HG02973 (cell line): ENCODE measurements at regions not wholly inside any gene's neighbourhood (a gene's known extent, or its start where the extent isn't known, plus 50 kb on each side); places are given as distances from the start of the nearest gene placed in this dataset.

Experiments used
- ATAC-seq: cut with Tn5 transposase; IDR thresholded peaks from one replicate; pipeline ENCODE4 v1.9.1; 2021; ENCODE audit warnings: moderate library complexity; ENCODE audit not compliant: unreplicated experiment

DNA sequence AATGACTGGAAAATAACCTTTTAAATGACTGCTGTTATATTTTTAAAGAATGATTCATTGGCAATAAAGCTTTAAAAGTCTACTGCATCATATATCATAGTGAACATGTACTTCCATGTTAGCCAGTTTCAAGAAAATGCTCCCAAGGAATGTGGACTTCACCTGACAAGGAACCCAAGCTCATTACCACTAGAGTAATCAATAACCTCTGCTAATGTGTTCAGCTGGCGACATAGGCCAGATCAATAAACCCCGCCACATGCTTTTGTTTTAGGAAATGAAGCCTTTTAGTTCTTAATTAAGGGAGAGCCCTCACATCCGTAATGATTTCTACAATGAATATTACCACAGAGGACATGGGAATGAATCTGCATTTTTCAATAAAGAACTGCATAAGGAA lies 1219.9 kb upstream of the CNTN5 start:
- ATAC-seq = no peak

DNA sequence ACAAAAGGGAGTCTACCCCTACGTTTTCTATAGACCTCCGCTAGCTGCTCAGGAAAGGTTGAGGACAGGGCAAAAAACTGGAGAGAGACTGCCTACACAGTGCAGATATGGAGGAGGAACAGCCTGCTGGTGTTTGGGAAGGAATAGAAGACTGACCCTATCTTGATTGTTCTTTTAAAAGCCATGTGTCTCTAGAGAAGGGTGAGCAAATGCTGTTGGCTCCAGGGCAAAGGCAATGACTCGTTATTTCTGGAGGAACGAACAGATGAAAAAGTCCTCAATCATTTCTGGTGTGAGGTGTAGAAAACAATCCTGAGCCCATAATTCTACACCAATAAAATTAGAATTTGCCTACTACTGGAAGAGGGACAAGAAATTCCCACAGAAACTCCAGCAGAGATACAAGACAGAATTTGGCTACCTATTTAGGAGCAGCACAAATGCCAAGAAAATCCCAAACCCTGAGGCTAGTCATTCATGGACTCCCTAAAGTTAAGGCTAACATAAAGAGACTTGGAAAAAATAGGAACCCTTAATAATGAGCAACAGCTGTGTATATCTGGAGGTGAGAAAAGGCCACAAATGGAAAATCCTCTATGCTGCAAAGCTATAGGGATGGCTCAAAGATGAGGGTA lies 1206.3 kb upstream of the CNTN5 start:
- no peak for ATAC-seq

- ATAC-seq = no peak
Measured at GRCh38 chr11:97815667-97816066, 1205.1 kb upstream of the CNTN5 start.

DNA sequence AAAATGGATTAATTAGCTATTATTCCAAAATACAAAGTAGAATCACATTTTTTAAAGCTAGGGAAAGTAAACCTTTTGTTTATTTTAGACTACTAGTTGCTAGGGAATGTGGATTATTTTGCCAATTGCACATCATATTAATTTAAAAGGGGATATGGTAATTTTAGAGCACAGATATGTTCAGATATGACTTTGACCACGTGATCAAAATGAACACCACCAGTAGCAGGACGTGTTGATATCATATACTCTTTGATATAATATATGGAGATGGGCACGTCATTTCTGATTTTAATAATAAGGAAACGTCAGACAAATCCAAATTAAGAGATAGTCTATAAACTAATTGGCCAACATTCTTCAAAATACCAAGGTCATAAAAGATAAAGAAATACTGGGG lies 1188.3 kb upstream of the CNTN5 start:
- ATAC-seq = no peak

DNA sequence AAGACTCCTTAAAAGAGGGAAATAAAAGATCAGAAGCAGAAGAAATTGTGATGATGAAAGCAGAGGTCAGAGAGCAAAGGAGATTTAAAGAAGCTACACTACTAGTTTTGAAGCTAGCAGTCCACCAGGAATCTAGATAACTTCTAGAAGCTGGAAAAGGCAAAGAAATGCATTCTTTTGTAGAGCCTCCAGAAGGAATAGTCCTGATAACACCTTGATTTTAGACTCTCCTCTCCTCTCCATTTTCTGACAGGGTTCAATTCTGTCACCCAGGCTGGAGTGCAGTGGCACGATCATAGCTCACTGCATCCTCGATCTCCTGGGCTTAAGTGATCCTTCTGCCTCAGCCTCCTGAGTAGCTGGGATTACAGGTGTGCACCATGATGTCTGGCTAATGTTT lies 1187.3 kb upstream of the CNTN5 start:
- ATAC-seq = no peak

DNA sequence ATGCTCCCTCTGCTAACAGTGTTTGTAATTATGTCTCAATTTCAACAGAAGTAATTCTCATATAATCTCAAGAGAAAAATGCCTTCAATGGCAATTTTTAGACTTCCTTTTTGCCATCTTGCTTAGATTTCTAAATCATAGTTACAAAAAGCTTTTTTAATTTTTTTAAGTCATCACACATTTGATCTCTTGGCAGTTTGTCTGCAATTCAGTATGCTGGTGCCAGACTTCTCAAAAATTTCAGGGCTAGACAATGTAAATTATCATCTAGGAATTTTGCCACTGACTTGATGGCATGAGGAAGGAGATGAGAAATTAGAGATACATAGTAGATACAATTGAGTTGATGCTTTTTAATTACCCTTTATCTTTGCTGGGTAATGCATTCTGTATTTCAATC lies 1176.7 kb upstream of the CNTN5 start:
- ATAC-seq = no peak

- no peak for ATAC-seq
Measured at GRCh38 chr11:97847730-97848129, 1173.0 kb upstream of the CNTN5 start.

DNA sequence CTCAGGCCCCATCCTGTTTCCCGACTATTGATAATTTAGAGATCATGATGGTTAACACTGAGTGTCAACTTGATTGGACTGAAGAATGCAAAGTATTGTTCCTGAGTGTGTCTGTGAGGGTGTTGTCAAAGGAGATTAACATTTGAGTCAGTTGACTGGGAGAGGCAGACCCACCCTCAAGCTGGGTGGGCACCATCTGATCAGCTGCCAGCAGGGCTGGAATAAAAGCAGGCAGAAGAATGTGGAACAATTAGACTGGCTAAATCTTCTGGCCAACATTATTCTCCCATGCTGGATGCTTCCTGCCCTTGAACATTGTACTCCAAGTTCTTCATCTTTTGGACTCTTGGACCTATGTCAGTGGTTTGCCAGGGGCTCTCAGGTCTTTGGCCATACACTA lies 1170.0 kb upstream of the CNTN5 start:
- ATAC-seq = no peak

DNA sequence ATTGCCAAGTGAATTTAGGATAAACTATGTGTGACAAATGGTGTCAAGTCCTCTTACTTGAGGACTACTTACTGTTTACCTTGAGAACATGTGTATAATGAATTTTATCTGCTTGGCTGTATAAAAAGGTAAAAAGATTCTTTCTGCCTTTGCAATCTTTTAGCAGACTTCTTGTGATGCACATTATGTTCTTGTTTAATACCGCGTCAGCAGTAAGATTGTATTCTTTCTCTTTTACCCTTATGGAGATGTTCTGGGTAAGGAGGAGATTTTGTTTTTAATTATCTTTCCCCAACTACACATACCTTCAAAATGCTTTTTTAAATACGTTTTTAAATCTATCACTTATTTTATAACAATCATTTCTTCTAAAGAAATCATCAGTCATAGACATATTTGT lies 1166.4 kb upstream of the CNTN5 start:
- ATAC-seq = no peak

DNA sequence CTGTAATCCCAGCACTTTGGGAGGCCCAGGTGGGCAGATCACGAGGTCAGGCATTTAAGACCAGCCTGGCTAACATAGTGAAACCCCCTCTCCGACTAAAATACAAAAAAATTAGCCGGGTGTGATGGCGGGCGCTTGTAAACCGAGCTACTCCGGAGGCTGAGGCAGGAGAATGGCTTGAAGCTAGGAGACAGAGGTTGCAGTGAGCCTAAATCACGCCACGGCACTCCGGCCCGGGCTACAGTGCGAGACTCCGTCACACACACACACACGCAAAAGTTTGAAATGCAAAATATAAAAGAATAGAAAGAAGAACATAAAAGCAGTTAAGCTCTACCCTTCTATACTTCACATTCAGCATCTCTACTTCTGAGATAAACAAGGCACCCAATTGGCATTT lies 1165.9 kb upstream of the CNTN5 start:
- ATAC-seq = no peak

DNA sequence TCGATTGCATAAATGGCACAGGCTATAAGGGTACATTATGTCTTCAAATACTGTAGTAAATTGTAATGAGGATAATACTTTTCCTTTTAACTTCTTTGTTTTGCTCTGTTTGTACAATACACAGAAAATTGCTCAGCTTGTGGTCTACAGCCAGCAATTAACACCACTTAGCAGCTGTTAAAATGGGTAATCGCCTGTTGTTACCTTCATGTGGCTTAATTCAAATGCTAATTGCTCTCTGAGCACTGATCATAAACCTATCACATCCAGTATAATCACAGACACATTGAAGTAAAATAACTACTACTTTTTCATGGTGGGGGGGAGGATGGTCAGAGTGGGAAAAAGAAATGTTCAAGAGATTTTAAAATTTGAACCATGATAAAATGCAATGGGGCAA lies 1164.1 kb upstream of the CNTN5 start:
- no peak for ATAC-seq

DNA sequence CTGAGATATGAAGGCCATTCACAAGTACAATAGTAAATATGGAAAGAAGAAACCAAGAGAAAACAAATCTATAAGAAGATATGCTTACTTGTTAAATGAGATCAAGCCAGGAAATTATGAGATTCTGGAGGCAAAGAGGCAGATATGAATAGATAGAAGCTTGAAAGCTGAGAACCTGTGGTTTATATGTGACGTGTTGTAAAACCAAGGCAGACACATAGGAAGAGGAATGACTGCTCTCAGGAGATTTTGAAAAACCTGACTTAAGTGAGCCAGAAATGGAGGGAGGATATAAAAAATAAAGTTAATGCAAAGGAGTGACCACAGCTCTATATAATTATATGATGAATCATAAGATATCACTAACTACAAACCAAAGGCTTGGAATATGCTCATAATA lies 1160.5 kb upstream of the CNTN5 start:
- ATAC-seq = no peak

DNA sequence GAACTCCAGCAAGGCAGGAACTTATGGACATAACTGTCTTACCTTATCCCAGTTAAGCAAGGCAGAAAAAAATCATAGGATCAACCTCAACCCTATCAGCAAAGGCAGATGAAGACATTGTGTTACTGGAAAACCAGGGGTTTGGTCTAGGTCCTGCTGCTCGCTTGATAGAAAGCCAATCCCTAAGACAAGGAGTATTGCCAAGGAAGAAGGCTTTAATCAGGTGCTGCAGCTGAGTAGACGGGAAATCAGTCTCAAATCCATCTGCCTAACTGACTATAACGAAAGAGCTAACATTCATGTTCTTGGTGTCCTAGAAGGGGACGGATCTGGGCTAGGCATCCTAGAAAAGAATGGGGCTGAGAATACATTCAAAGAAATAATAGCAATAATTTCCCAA lies 1158.7 kb upstream of the CNTN5 start:
- ATAC-seq = no peak

- no peak for ATAC-seq
Measured at GRCh38 chr11:97865424-97866012, 1155.2 kb upstream of the CNTN5 start.

GRCh38 chr11:97871816-97872215 lies 1148.9 kb upstream of the CNTN5 start:
- ATAC-seq = no peak

- no peak for ATAC-seq
Measured at GRCh38 chr11:97880209-97880608, 1140.5 kb upstream of the CNTN5 start.

DNA sequence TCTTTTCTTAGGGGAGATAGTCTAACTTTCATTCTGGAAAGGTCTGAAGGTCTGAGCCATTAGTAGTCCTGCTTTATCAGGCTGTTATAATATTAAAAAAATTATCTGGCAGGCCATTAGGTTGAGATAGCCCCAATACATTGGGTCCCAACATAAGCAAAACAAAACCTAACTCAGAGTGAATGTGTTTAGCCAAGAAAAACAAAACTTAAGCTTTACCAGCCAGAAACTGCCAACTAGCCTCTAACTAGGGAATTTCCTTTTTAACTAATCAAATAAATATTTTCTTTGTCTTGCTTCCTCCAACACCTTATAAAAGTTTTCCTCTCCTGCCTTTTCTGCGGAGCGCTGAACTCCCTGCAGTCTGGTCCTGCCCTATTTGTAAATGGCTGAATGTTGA lies 1137.7 kb upstream of the CNTN5 start:
- no peak for ATAC-seq

DNA sequence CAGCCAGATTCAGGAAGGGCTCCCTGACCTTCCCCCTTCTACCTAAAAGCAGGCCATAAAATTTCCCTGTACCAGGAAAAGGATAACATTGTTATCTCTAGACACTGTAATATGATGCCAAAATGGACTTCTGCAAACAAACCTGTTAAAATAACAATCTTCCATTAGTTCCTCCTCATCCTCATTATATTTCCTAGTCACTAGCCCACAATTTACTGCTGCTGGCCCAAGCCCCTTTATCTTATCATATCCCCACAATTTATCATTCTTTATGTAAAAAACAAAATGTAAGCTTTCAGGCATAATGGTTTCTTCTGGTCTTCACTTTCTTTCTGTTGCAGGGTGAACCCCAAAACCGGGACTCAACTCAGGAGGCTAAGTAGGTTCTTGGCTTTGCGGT lies 1132.1 kb upstream of the CNTN5 start:
- no peak for ATAC-seq

GRCh38 chr11:97890466-97890865 lies 1130.3 kb upstream of the CNTN5 start:
- no peak for ATAC-seq

DNA sequence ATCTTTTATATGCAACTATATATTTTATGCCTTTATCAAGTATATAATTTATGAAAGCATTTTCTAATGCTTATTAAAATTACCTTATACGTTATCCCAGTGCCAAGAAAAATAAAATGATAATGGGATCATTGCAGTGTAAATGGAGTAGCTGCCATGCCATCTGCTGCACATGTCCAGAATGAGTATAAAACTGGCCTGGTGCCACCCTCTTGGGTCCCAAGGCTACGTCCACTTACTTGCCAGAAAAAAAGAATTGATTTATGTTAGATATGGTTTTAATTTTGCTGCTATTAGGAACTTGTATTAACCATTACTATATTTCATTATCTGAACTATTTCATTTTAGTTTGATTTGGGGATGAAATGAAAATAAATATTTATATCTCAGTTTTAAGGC lies 1127.1 kb upstream of the CNTN5 start:
- ATAC-seq = no peak

- no peak for ATAC-seq
Measured at GRCh38 chr11:97894978-97895377, 1125.8 kb upstream of the CNTN5 start.

DNA sequence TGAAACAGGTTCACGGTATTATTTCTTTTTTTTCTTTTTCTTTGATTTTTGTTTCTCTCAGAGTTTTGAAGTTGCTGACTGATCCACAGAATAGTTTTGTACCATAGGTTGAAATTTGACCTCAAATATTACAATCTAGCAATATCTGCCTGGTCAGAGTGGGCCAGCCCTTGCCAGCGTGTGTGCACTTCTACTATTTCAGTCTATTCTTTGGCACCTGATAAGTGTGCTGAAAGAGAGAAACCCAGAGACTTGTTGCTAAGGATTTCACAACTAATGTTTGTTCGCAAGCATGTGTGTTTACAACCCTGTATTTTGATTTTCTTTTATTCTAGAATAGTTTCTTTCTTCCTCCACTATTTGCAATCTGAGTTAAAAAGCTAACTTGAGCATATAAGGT lies 1125.2 kb upstream of the CNTN5 start:
- no peak for ATAC-seq

DNA sequence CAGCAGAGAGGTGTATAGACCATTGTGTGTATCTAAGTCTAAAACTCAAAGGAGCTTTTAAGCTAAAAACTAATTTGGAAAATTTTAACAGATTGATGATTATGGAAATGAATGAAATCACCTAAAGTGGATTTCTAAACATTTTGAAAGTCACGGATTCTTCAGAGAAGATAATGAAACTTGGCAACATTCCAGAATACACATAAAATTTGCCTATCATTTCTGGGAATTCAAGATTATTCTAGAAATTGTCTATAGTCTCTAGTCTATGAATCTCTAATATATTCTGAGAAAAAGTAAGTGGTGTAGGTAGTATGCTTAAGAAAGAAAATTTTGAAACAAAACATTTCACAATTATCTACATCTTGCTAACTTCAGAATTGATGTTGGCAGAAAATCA lies 1117.9 kb upstream of the CNTN5 start:
- ATAC-seq = no peak
